HuH-7.5 (cell line): ENCODE measurements at regions not wholly inside any gene's neighbourhood (a gene's known extent, or its start where the extent isn't known, plus 50 kb on each side); places are given as distances from the start of the nearest gene placed in this dataset.
"Not testable (repeated sequence)": the region's sequence is repeated elsewhere in the genome, so short reads cannot be mapped to it uniquely, and the experiment has no call there.

Experiments
- DNase-seq: peaks from one replicate; pipeline ENCODE4 v3.0.0; 2011; ENCODE audit warnings: low spot score

DNA sequence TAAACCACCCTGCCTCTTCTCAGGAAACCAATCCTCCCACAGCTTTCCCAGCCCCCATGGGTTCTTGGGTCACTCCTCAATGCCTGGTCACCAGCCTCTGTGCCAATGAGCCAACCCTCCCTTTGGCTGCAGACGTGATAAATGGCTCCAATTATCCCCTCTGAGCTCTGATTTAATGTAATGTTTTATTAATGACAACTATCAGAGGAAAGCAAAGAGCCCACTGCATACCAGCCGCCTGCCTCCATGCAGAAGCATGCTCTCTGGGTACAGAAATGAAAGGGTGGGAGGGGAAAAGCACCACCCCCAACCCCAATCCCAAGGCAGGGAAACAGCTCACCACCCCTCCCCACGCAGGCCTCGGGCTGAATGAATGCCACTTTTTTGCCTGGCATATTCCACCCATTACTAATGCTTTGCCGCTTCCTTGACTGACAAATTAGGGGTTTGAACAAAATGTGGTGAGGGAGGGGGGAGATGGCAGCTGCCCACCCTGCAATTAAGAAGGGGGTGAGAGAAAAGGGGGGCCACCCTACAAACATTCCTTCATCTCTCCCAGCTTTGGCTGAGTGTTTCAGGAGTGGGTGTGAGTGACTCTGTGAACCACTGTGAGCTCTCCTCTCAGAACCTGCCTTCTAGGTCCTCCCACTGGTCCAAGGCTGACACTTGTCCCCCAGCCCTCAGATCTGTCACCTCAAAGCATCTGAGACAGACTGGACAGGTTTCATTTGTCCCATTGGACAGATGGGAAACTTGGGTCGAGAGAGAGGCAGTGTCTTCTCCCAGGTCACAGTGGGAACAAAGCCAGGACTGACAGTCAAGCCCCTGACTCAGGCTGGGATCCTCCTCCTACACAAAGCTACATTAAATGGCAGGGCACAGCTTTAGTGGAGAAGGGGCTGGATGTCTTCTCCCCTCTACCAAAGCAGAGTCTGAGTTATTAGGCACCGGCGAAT lies 161.5 kb downstream of the TMEM132E start:
- DNase-seq: no peak

DNA sequence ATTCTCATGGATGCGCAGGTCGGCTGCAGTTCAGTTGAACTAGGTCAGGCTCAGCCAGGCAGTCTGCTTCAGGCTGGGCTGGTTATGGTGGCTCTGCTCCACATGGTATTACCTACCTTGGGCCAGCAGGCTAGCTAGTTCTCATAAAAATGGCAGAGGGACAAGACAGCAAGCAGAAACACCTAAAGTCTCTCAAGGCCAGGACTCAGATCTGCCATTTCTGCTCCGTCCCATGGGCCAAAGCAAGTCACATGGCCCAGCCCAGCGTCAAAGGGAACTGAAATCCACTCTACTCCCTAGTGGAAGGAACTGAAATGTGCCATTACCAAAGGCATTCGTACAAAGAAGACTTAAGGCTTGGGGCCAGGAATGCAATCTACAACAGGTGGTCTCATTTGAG lies 160.0 kb downstream of the TMEM132E start:
- no peak for DNase-seq

DNA sequence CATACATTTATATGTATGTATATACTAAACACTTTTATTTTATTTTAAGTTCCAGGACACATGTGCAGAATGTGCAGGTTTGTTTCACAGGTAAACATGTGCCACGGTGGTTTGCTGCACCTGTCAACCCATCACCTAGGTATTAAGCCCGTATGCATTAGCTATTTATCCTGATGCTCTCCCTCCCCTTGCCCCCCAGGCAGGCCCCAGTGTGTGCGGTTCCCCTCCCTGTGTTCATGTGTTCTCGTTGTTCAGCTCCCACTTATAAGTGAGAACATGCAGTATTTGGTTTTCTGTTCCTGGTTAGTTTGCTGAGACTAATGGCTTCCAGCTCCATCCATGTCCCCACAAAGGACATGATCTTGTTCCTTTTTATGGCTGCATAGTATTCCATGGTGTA lies 158.3 kb downstream of the TMEM132E start:
- not testable (repeated sequence) for DNase-seq

DNA sequence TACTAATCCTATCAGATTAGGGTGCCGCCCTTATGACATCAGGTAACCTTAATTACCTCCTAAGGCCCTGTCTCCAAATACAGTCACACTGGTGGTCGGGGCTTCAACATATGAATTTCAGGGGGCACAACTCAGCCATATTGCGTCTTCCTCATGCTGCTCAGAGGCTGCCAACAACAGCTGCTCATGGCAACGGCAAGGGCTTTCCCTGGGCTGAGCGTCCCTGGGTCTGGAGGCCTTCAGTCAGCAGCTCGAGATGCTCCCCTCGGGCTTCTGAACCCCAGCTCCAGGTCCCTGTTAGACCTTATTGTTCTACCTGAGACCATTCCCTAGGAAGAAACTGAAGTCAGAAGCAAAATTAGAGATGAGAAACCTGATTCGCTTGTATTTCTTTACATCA lies 157.2 kb downstream of the TMEM132E start:
- no peak for DNase-seq

DNA sequence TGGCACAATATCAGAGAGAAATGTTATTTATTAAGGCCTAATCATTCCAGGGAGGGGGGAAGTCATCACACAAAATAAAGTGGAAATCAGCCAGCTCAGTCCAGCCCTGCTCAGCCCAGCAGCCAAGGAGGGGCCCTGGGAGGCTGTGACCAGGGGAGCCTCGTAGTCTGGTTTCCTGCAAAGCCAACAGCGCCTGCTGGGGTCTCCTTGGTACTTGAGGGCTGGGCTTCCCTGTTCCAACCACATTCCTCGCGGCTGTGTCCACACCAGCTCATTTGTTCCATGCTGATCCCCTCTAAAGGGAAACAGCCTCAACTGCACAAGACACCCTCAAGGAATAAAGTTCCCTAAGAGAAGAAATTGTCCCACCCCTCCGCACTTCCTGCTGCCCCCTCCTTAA lies 154.0 kb downstream of the TMEM132E start:
- no peak for DNase-seq

DNA sequence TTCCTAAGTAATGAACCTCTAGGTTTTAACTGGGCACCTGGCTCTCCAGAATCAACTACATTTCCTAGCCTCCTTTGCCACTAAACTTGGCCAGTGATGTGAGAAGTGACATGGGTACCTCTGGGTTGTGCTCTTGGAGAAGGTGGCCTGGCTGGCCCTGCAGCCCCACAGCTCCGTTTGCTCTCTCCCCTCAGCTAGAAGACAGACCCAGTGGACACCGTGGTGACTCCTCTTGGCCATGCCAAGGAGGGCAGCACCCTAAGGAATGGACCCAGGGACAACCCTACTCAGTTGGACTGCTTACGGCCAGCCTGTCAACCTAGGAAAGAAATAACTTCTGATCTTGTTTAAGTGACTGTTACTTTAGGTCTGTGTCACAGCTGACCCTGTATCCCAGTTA lies 151.4 kb downstream of the TMEM132E start:
- no peak for DNase-seq

DNA sequence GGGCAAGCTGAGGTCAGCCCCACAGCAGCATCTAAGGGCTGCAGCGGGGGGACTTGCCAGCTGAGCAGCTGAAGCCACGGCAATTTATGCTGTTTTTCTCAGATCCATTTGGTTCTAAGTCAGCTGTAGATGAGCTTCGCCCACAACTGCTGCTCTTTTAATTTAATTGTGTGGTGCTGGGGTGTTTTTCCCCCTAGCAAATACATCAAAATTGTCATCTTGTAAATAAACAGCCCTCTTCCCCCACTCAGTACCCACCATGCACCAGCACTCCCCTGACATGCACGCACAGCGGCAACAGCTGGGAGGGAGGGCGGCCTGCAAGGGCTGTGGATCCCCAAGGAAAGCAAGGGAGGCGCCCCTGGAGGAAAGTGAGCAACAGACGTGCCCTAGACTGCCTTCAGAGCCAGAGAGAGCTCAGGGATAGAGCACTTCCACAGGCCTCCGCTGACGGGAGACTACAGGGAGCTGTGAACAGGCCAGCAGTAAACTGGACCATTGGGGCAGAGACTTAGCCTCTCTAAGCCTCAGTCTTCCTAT lies 149.5 kb downstream of the TMEM132E start:
- no peak for DNase-seq

DNA sequence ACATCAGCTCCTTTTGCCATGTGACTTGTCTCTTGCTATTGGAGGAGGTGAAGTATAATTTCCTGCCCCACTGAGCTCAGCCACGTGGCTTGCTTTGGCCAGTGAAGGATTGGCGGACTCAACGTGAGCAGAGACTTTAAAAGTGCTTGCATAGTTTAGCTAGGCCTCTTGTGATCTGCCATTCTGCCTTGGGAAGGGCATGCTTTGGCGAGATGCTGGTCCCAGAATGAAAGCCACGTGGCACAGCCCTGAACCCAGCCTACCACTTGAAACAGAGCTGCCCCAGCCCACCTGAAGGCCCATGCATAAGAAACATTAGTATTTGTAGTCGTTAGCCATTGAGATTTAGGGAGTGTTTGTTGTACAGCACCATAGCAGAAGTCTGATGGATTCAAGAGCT lies 148.2 kb downstream of the TMEM132E start:
- DNase-seq: no peak

DNA sequence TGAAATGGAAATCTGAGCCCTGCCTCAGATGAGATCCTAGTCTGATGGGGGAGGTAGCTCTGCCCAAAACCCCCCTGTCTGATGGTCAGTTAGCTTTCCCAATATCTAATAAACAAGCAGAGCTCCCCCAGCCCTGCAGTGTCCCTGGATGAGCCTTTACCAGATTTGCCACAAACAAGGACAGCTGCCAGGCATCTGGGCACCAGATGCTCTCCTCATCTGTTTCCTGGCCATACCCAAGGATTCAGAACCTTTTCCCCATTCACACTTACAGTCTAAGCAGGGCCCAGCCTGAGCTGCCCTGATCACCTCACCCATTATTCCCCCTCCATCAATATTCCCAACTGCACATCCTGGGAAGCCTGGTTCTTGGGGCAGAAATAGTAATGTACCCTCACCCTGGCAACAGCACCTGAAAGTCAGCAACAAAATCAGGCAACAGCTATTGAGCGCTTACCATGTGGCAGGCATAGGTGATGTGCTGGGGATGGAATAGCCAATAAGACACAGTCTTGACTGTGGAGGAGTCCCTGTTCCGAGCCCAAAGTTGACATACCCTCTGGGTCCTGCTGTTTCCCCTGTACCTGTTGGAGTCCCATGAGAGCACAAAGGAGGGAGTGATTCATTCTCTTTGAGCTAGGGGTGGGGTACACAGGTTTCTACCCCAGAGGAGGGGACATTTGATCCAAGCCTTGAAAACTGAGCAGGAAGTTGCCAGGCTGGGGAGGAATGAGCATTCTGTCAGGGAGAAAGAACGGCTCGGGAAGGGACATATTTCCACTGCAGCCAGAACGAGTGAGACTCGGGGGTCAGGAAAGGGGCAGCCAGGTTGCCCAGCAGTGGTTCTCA lies 147.4 kb downstream of the TMEM132E start:
- no peak for DNase-seq

DNA sequence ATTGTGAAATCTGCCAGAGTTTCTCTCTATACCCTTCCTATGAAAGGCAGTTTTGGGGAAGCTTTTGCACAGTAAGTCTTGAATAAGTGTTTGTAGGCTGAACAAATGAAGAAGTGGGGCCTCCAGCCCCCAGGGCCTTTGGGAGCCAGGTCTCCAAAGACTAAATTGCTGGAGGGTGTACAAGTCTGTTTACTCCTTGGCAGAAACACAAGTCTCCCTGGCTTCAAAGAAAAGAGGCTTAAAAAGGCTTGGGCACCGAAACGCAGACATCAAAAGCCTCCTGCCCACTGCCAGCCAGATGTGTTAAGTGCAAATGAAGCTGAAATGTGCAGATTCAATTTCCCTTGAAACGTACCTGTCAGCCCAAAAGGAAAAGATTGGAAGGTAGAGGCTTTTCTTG lies 146.3 kb downstream of the TMEM132E start:
- no peak for DNase-seq

DNA sequence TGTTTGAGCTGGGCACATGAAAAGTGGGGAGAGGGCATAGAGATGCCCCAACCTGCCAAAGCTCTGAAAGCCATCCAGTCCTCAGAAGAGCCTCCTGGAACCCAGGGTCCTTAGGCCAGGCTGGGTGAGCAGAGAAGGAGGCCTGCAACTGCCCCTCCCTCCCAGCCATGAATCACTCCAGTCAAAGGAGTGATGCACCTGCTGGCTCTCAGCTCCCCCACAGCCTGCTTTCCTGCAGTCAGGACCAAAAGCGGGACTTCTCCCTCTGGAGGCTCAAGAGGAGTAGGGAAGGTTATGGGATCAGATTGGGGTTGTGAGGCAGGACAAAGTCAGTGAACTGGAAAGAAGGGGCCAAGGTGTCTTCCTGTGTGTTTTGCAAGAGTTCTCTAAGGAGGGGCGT lies 145.6 kb downstream of the TMEM132E start:
- DNase-seq: no peak

DNA sequence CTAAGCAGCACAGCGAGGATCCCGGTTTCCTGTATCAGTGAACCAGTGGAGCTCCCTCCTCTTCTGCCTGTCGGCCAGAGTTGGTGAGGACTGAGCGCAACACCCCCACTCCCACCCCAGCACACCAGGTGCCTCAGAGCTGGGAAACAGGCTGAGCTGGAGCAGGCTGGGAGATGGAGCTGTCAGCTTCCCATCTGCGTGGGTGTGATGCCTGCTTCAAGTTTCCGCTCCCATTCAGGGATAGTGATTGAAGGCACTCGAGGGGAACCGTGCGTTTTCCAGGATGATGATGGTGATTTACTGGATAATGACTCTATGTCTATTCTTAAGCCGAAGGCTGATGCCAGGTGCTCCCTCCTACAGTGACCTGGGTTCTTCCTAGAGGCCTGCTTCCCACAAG lies 144.5 kb downstream of the TMEM132E start:
- no peak for DNase-seq

DNA sequence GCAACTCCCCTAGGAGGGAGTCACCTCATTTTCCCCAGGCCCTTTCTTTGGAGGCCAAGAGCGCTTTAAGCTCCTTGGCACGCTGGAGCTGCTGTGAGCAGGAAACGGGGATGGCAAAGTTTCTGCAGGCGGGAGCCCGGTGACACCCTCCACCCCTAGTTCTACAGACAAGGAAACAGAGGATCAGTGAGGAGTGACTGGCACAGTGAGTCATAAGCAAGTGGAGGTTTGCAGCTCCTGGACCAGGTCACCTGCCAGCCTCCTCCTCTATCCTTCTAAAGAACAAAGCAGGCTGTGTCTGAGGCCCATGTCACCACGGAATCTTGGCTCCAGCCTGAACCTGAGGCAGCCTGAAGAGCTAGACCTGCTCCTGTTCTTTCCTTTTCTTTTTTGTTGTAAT lies 141.9 kb downstream of the TMEM132E start:
- no peak for DNase-seq

DNA sequence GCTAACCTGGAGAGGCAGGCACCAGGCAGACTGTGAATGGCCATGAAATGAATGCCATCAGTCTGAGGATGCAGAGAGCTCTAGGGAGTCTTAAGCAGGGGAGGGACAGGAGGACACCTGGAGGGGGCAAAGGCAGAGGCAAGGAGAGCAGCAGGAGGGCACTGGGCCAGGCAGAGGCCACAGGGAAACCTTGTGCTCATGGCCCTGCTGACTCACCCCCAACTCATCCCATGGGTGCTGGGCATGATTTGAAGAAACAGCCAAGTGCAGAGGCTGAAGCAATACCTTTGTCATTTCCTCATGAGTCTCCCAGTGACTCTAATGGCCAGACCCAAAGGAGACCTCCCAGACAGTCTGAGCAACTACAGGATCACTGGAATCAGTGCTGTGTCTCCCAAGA lies 141.4 kb downstream of the TMEM132E start:
- no peak for DNase-seq

DNA sequence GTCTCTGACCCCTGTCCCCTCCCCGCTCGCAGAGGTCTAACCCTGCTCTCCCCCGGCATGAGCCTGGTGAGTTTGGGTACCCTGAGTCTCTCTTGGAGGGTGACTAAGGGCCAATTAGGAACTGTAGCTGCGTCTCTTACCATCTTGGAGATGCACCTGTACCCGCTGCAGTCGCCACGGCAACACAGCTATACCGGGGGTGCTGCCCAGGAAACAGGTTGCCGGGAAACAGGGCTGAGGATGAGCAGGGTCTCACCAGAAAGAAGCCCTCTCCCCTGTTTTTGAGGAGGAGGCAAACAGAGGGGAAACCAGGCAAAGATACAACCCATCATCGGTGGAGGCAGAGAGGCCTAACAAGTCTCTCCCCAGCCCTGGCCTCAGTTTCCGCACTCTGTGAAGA lies 140.2 kb downstream of the TMEM132E start:
- DNase-seq: no peak

DNA sequence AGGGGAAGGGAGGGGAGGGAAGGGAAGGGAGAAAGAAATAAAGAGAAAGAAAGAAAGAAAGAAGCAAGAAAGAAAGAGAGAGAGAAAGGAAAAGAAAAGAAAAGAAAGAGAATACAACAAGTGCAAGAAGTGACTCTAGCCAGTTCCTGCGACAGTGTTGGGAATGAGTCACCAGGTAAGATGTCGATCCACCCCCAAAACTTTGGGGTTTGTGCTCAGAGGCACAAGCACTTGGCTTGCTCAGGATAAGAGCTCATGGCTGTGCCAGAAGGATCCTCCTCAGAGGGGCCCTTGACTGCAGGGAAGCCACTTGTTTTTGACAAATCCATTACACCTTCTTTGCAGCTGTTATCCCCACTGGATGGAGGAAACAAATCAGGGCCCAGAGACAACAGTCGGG lies 137.7 kb downstream of the TMEM132E start:
- no peak for DNase-seq

DNA sequence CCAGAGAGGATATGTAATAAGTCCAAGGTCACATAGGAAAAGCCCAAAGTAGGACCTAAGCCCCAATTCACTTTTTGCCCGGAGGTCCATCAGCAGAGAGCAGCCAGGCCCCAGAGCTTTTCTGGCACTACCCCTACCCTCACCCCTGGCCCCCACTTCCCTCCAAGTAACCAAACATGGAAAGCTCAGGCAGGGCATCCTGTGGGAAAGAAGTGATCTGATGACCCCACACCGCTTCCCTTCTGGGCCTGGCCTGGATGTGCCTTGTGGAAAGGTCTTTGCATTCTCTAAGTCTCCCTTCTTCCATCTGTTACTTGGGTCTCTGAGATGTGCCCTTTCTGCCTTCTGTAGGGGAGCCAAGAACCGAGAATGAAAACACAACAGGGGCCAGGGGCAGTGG lies 136.9 kb downstream of the TMEM132E start:
- DNase-seq: no peak

DNA sequence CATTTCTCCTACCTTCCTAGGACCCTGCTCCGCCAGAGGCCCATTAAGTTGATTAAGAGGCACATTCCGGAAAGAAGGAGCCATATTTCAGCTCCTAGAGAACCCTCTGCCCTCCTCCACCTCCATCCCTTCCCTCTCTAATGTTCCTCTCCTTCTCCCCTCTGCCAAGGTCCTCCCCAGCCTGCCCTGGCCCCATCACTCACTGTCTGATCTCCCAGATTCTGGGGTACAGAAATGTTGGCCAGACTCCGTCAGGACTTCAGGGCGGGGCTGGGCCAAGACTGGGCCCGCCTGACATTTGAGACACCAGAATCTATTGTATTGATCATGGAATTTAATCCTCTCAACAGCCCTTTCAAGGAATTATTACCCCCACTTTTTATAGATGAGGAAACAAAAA lies 136.1 kb downstream of the TMEM132E start:
- DNase-seq: no peak

DNA sequence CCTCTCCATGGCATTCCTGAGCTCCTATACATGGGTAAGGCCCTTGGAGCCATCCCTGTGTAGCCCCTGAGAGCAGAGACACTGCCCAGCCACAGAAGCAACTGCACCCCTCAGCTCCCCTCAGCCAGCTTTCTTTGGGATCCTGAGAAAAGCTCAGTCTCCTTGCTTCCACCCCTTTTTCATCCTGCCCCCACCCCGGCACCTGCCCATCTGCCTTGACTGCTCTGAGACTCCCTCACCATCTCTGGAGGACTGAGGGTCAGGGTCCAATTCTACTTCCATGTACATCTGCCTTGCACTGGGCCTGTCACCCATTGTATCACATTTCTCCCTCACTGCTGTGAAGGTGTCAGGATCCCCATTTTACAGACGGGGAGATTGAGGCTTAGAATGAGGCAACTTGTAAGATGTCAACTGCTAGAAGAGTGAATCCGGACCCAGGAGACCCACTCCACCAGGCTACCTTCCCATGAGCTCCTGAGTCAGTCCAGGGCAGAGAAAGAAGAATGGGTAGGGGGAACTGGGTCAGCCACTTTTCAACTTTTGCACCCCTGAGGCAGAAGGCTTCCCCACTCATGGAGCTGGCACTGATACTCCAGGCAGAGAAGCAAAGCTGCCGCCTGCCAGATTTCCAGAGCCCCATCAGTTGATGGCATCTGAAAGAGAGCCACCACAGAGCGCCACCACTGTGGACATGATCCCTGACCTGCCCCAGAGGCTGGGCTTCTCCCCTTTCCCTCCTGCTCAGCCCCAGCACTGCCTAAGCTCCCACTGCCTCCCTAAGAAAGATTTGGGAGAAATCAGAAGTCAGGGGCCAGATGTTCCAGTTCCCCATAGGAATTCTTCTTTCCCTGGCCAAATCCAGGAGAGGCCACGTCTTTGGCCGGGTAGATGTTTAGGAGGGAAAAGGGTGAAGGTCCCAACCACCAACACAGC lies 135.4 kb downstream of the TMEM132E start:
- DNase-seq: no peak

DNA sequence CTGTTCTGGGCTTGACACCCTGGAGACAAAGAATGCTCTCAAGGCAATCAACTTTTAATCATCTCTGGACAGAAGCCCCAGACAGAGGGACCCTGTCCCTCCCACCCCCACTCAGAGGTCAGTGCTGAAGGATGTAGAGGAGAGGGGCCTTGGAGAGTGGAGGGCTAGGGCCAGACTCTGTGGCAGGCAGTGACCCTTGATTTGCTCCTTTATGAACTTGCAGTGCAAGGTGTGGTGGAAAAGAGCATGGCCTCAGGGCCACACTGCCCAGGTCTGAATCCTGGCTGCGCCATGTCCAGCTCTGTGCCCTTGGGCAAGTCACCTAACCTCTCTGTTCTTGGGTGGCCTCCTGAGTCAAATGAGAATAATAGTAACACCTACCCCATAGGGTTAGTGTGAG lies 134.3 kb downstream of the TMEM132E start:
- no peak for DNase-seq

DNA sequence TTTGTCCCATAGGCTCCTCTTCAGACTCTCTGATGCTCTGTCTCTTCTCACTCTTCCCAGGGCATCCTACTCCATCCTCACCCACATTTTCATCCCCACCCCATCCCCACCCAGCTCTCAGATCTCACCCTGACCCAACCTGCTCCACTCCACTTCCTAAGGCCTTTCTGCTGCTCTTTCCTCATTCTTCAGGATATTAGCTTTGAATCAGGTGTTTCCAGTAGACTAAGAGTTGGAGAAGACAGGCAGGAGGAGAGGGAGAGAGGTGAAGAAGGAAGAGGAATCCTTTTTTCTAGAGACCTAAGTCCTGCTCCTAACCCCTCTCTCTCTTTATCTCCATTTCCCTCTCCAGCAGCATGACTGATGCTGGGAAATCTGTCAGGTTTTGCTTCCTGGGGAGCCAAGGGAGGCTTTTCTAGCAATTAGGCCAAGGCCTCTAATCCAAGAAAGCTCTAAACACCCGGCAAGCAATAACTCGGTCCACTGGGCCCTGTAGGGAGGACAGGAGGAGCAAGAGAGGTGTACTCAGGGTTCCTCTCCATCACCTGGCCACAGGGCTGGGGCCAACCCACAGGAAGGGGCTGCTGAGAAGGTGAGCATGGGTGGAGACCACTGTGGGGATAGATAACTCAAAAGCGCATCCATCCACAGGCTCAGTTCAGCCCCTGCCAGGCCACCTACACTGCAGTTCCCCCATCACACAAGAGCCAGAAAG lies 133.3 kb downstream of the TMEM132E start:
- no peak for DNase-seq
